ENCODE measurements at regions not wholly inside any gene's neighbourhood (a gene's known extent, or its start where the extent isn't known, plus 50 kb on each side); places are given as distances from the start of the nearest gene placed in this dataset.
"Not testable (repeated sequence)": the region's sequence is repeated elsewhere in the genome, so short reads cannot be mapped to it uniquely, and the experiment has no call there.

GRCh38 chr15:61367953-61368352, 138.9 kb upstream of the RORA start:
- H3K4me3 ChIP-seq (ENCODE audit: low read depth, low read length): no peak overlapping the region
- in situ Hi-C loops (cut with HindIII; ENCODE audit: low sequenced_read_pairs): no loop called here
- no peak for TF ChIP-seq CTCF (IDR thresholded peaks at IDR 0.05; ENCODE audit: low read depth, low read length)
- DNase-seq (ENCODE audit: low read depth, low spot score): no peak

GRCh38 chr15:61364871-61365270, 135.8 kb upstream of the RORA start:
- in situ Hi-C loops (cut with HindIII; ENCODE audit: low sequenced_read_pairs): no loop called here
- DNase-seq (ENCODE audit: low read depth, low spot score): no peak
- no peak overlapping the region for H3K4me3 ChIP-seq (ENCODE audit: low read depth, low read length)
- TF ChIP-seq CTCF (IDR thresholded peaks at IDR 0.05; ENCODE audit: low read depth, low read length): no peak

DNA sequence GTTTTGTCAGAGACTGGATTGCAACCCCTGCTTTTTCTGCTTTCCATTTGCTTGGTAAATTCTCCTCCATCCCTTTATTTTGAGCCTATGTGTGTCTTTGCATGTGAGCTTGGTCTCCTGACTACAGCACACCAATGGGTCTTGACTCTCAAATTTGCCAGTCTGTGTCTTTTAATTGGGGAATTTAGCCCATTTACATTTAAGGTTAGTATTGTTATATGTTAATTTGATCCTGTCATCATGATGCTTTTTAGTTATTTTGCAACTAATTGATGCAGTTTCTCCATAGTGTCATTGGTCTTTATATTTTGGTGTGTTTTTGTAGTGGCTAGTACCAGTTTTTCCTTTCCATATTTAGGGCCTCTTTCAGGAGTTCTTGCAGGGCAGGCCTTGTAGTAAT, 133.8 kb upstream of the RORA start:
- DNase-seq (ENCODE audit: low read depth, low spot score); in situ Hi-C loops (cut with HindIII; ENCODE audit: low sequenced_read_pairs); H3K4me3 ChIP-seq (ENCODE audit: low read depth, low read length): not testable (repeated sequence)

GRCh38 chr15:61344293-61344692, 115.2 kb upstream of the RORA start:
- TF ChIP-seq CTCF (IDR thresholded peaks at IDR 0.05; ENCODE audit: low read depth, low read length): no peak
- no peak for DNase-seq (ENCODE audit: low read depth, low spot score)
- H3K4me3 ChIP-seq (ENCODE audit: low read depth, low read length): no peak overlapping the region
- in situ Hi-C loops (cut with HindIII; ENCODE audit: low sequenced_read_pairs): no loop called here

DNA sequence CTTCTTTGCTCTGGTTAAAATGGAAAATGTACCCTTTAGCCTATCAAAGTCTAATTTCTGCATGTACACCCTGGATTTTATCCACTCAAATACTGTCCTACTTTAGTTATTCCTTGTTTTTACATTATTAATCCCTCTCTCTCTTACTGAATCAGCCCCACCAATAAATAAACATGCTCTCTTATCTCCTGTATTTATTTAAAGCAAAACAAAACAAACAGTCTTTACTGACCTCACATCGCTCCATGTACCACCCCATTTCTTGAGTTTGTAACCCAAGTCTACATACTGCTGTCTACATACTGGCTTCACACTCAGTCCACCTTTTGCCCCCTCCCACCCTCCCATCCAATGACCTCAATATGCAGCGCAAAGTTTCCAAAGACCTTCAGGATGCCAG, 113.3 kb upstream of the RORA start:
- in situ Hi-C loops (cut with HindIII; ENCODE audit: low sequenced_read_pairs): no loop called here
- DNase-seq (ENCODE audit: low read depth, low spot score): no peak
- H3K4me3 ChIP-seq (ENCODE audit: low read depth, low read length): no peak overlapping the region
- TF ChIP-seq CTCF (IDR thresholded peaks at IDR 0.05; ENCODE audit: low read depth, low read length): no peak

- in situ Hi-C loops (cut with HindIII; ENCODE audit: low sequenced_read_pairs): no loop called here
- no peak overlapping the region for H3K4me3 ChIP-seq (ENCODE audit: low read depth, low read length)
- no peak for TF ChIP-seq CTCF (IDR thresholded peaks at IDR 0.05; ENCODE audit: low read depth, low read length)
- no peak for DNase-seq (ENCODE audit: low read depth, low spot score)
Observed at GRCh38 chr15:61339516-61339915, 110.4 kb upstream of the RORA start.

GRCh38 chr15:61337541-61337940, 108.4 kb upstream of the RORA start:
- no peak for DNase-seq (ENCODE audit: low read depth, low spot score)
- in situ Hi-C loops (cut with HindIII; ENCODE audit: low sequenced_read_pairs): no loop called here
- no peak for TF ChIP-seq CTCF (IDR thresholded peaks at IDR 0.05; ENCODE audit: low read depth, low read length)
- H3K4me3 ChIP-seq (ENCODE audit: low read depth, low read length): no peak overlapping the region

Measured in astrocyte of the spinal cord (primary cell).